ENCODE measurements at regions not wholly inside any gene's neighbourhood (a gene's known extent, or its start where the extent isn't known, plus 50 kb on each side); places are given as distances from the start of the nearest gene placed in this dataset.

- TF ChIP-seq CTCF (optimal IDR thresholded peaks at IDR 0.05 in 1 of 3, IDR thresholded peaks at IDR 0.05 in 1 of 3, conservative IDR thresholded peaks at IDR 0.05 in 1 of 3; ENCODE audit: extremely low read depth in 1 of 3, insufficient read depth in 2 of 3, low read length in 3 of 3) = no peak
- no peak for TF ChIP-seq EZH2 (IDR thresholded peaks at IDR 0.05; ENCODE audit: low read length)
These were observed 1275.1 kb upstream of the CDH8 start for GRCh38 chr16:63311313-63311712.

Data from keratinocyte (primary cell).